ENCODE measurements at regions not wholly inside any gene's neighbourhood (a gene's known extent, or its start where the extent isn't known, plus 50 kb on each side); places are given as distances from the start of the nearest gene placed in this dataset.

- H3K23ac ChIP-seq (ENCODE audit: low read length), result no peak overlapping the region
- H3K14ac ChIP-seq (ENCODE audit: low read length), result no peak overlapping the region
- no peak overlapping the region for H3K9ac ChIP-seq (ENCODE audit: low read length)
- no peak for DNase-seq
- H3K4me1 ChIP-seq (ENCODE audit: control insufficient read depth in 1 of 2, insufficient read depth in 2 of 2, low read length in 2 of 2), result no peaks in the 10 kb centered on the region
- no peaks in the 10 kb centered on the region for H3K27me3 ChIP-seq (ENCODE audit: insufficient read depth, low read length)
- H3K18ac ChIP-seq (ENCODE audit: low read length), result no peak overlapping the region
- no peaks in the 10 kb centered on the region for H3K79me1 ChIP-seq (ENCODE audit: low read length)
- H4K8ac ChIP-seq (ENCODE audit: low read depth, low read length), result no peak overlapping the region
- no peak overlapping the region for H3K27ac ChIP-seq (ENCODE audit: low read depth, low read length)
- H3K4me3 ChIP-seq (ENCODE audit: low read depth, low read length), result no peak overlapping the region
- no peak overlapping the region for H2BK12ac ChIP-seq (ENCODE audit: low read length)
- no peak overlapping the region for H2BK120ac ChIP-seq (ENCODE audit: insufficient read depth, low read length, poor library complexity)
- H3K79me2 ChIP-seq (ENCODE audit: control insufficient read depth, insufficient read depth, low read length, poor library complexity), result no peaks in the 10 kb centered on the region
- no CpG with 5 or more reads among the region's 3 CpGs for WGBS (ENCODE audit: extremely low coverage, insufficient coverage, insufficient read length)
- H4K12ac ChIP-seq (ENCODE audit: low read depth, low read length), result no peak overlapping the region
- H3K9me3 ChIP-seq (ENCODE audit: insufficient read depth, low read depth, low read length), result no peaks in the 10 kb centered on the region
- H3K36me3 ChIP-seq (ENCODE audit: control insufficient read depth in 1 of 2, insufficient read depth in 2 of 2, low read length in 2 of 2), result no peaks in the 10 kb centered on the region
- H4K91ac ChIP-seq (ENCODE audit: low read depth, low read length), result no peak overlapping the region
- no peak overlapping the region for H2BK5ac ChIP-seq (ENCODE audit: low read depth, low read length, poor library complexity)
- H2AFZ ChIP-seq (ENCODE audit: insufficient read depth, low read length, poor library complexity), result no peak overlapping the region
- H3K4ac ChIP-seq (ENCODE audit: low read depth, low read length), result no peak overlapping the region
- no peak overlapping the region for H3K4me2 ChIP-seq (ENCODE audit: low read length)
- H2AK5ac ChIP-seq (ENCODE audit: low read length), result no peak overlapping the region
These were observed 302.2 kb upstream of the EPHA7 start for GRCh38 chr6:93721386-93722048.

- Histone ChIP-seq H2AK5ac (ENCODE audit: low read length) (no peak overlapping the region), H3K27me3 (ENCODE audit: insufficient read depth, low read length) (no peaks in the 10 kb centered on the region), H2BK5ac (ENCODE audit: low read depth, low read length, poor library complexity) (no peak overlapping the region), H4K12ac (ENCODE audit: low read depth, low read length) (no peak overlapping the region), H4K91ac (ENCODE audit: low read depth, low read length) (no peak overlapping the region), H4K8ac (ENCODE audit: low read depth, low read length) (no peak overlapping the region), H3K4me1 (ENCODE audit: control insufficient read depth in 1 of 2, insufficient read depth in 2 of 2, low read length in 2 of 2) (no peaks in the 10 kb centered on the region), H2BK120ac (ENCODE audit: insufficient read depth, low read length, poor library complexity) (no peak overlapping the region), H3K79me2 (ENCODE audit: control insufficient read depth, insufficient read depth, low read length, poor library complexity) (no peaks in the 10 kb centered on the region), H3K4me3 (ENCODE audit: low read depth, low read length) (no peak overlapping the region), H3K23ac (ENCODE audit: low read length) (no peak overlapping the region), H3K9ac (ENCODE audit: low read length) (no peak overlapping the region), H3K79me1 (ENCODE audit: low read length) (no peaks in the 10 kb centered on the region), H2AFZ (ENCODE audit: insufficient read depth, low read length, poor library complexity) (no peak overlapping the region), H3K4ac (ENCODE audit: low read depth, low read length) (no peak overlapping the region), H3K9me3 (ENCODE audit: insufficient read depth, low read depth, low read length) (peaks cover 6% of the 10 kb centered on the region), H2BK12ac (ENCODE audit: low read length) (no peak overlapping the region), H3K36me3 (ENCODE audit: control insufficient read depth in 1 of 2, insufficient read depth in 2 of 2, low read length in 2 of 2) (no peaks in the 10 kb centered on the region), H3K4me2 (ENCODE audit: low read length) (no peak overlapping the region), H3K14ac (ENCODE audit: low read length) (no peak overlapping the region), H3K27ac (ENCODE audit: low read depth, low read length) (no peak overlapping the region), H3K18ac (ENCODE audit: low read length) (no peak overlapping the region)
- DNase-seq, result no peak
These were observed 294.6 kb upstream of the EPHA7 start for GRCh38 chr6:93713974-93714373.

GRCh38 chr6:93703431-93703830 is 284.1 kb upstream of the EPHA7 start:
- H3K9me3 ChIP-seq (ENCODE audit: insufficient read depth, low read depth, low read length), result peaks cover 6% of the 10 kb centered on the region
- H3K9ac ChIP-seq (ENCODE audit: low read length), result no peak overlapping the region
- no peak for DNase-seq
- H3K4me2 ChIP-seq (ENCODE audit: low read length), result no peak overlapping the region
- H2AFZ ChIP-seq (ENCODE audit: insufficient read depth, low read length, poor library complexity), result no peak overlapping the region
- no peaks in the 10 kb centered on the region for H3K36me3 ChIP-seq (ENCODE audit: control insufficient read depth in 1 of 2, insufficient read depth in 2 of 2, low read length in 2 of 2)
- H2BK5ac ChIP-seq (ENCODE audit: low read depth, low read length, poor library complexity), result no peak overlapping the region
- no peaks in the 10 kb centered on the region for H3K27me3 ChIP-seq (ENCODE audit: insufficient read depth, low read length)
- no peak overlapping the region for H3K4ac ChIP-seq (ENCODE audit: low read depth, low read length)
- no peak overlapping the region for H4K91ac ChIP-seq (ENCODE audit: low read depth, low read length)
- no peak overlapping the region for H3K18ac ChIP-seq (ENCODE audit: low read length)
- H3K23ac ChIP-seq (ENCODE audit: low read length), result no peak overlapping the region
- no peak overlapping the region for H3K27ac ChIP-seq (ENCODE audit: low read depth, low read length)
- no peak overlapping the region for H3K14ac ChIP-seq (ENCODE audit: low read length)
- no peak overlapping the region for H4K12ac ChIP-seq (ENCODE audit: low read depth, low read length)
- no peak overlapping the region for H4K8ac ChIP-seq (ENCODE audit: low read depth, low read length)
- H2BK120ac ChIP-seq (ENCODE audit: insufficient read depth, low read length, poor library complexity), result no peak overlapping the region
- no peaks in the 10 kb centered on the region for H3K79me2 ChIP-seq (ENCODE audit: control insufficient read depth, insufficient read depth, low read length, poor library complexity)
- no peak overlapping the region for H2AK5ac ChIP-seq (ENCODE audit: low read length)
- no CpG with 5 or more reads among the region's 1 CpG for WGBS (ENCODE audit: extremely low coverage, insufficient coverage, insufficient read length)
- H3K79me1 ChIP-seq (ENCODE audit: low read length), result no peaks in the 10 kb centered on the region
- no peaks in the 10 kb centered on the region for H3K4me1 ChIP-seq (ENCODE audit: control insufficient read depth in 1 of 2, insufficient read depth in 2 of 2, low read length in 2 of 2)
- no peak overlapping the region for H3K4me3 ChIP-seq (ENCODE audit: low read depth, low read length)
- H2BK12ac ChIP-seq (ENCODE audit: low read length), result no peak overlapping the region

- DNase-seq, result no peak
- no peak overlapping the region for H2AFZ ChIP-seq (ENCODE audit: insufficient read depth, low read length, poor library complexity)
- no peaks in the 10 kb centered on the region for H3K79me2 ChIP-seq (ENCODE audit: control insufficient read depth, insufficient read depth, low read length, poor library complexity)
- H2BK12ac ChIP-seq (ENCODE audit: low read length), result no peak overlapping the region
- no peaks in the 10 kb centered on the region for H3K36me3 ChIP-seq (ENCODE audit: control insufficient read depth in 1 of 2, insufficient read depth in 2 of 2, low read length in 2 of 2)
- H3K4me3 ChIP-seq (ENCODE audit: low read depth, low read length), result no peak overlapping the region
- no peak overlapping the region for H3K27ac ChIP-seq (ENCODE audit: low read depth, low read length)
- no peak overlapping the region for H3K4ac ChIP-seq (ENCODE audit: low read depth, low read length)
- no peak overlapping the region for H3K14ac ChIP-seq (ENCODE audit: low read length)
- no peak overlapping the region for H4K91ac ChIP-seq (ENCODE audit: low read depth, low read length)
- H3K9me3 ChIP-seq (ENCODE audit: insufficient read depth, low read depth, low read length), result no peaks in the 10 kb centered on the region
- no peaks in the 10 kb centered on the region for H3K4me1 ChIP-seq (ENCODE audit: control insufficient read depth in 1 of 2, insufficient read depth in 2 of 2, low read length in 2 of 2)
- H3K9ac ChIP-seq (ENCODE audit: low read length), result no peak overlapping the region
- H3K4me2 ChIP-seq (ENCODE audit: low read length), result no peak overlapping the region
- no peak overlapping the region for H3K23ac ChIP-seq (ENCODE audit: low read length)
- H2AK5ac ChIP-seq (ENCODE audit: low read length), result no peak overlapping the region
- no peak overlapping the region for H2BK120ac ChIP-seq (ENCODE audit: insufficient read depth, low read length, poor library complexity)
- H3K18ac ChIP-seq (ENCODE audit: low read length), result no peak overlapping the region
- H4K8ac ChIP-seq (ENCODE audit: low read depth, low read length), result no peak overlapping the region
- no peak overlapping the region for H4K12ac ChIP-seq (ENCODE audit: low read depth, low read length)
- no peak overlapping the region for H2BK5ac ChIP-seq (ENCODE audit: low read depth, low read length, poor library complexity)
- no CpG with 5 or more reads among the region's 2 CpGs for WGBS (ENCODE audit: extremely low coverage, insufficient coverage, insufficient read length)
- no peaks in the 10 kb centered on the region for H3K79me1 ChIP-seq (ENCODE audit: low read length)
- no peaks in the 10 kb centered on the region for H3K27me3 ChIP-seq (ENCODE audit: insufficient read depth, low read length)
These were observed 282.2 kb upstream of the EPHA7 start for GRCh38 chr6:93701526-93701925.

All from trophoblast cell (in vitro differentiated cells and primary cell).